Karpas-422 (cell line): ENCODE measurements at regions not wholly inside any gene's neighbourhood (a gene's known extent, or its start where the extent isn't known, plus 50 kb on each side); places are given as distances from the start of the nearest gene placed in this dataset.

Experiments
- DNase-seq: peaks from one replicate; pipeline ENCODE4 v3.0.0-alpha.2; 2015
- H2AFZ ChIP-seq: fragments of 200-600 bp; sonication (generic); 2 replicates; pipeline ENCODE4 v1.6.1; 2014; ENCODE audit warnings: antibody characterized with exemption, low read length, mixed read lengths
- H3K27ac ChIP-seq: fragments of 200-600 bp; sonication (generic); 2 replicates; pipeline ENCODE4 v1.5.1; 2014; ENCODE audit warnings: mild to moderate bottlenecking, low read length, moderate library complexity
- H3K27me3 ChIP-seq: fragments of 200-600 bp; sonication (generic); 2 replicates; pipeline ENCODE4 v1.6.1; 2014; ENCODE audit warnings: low read length, mixed read lengths
- H3K36me3 ChIP-seq: fragments of 200-600 bp; sonication (generic); 2 replicates; pipeline ENCODE4 v1.6.1; 2014; ENCODE audit warnings: low read length, mixed read lengths; ENCODE audit not compliant: insufficient read depth
- H3K4me1 ChIP-seq: fragments of 200-600 bp; sonication (generic); 2 replicates; pipeline ENCODE4 v1.6.1; 2014; ENCODE audit warnings: mild to moderate bottlenecking, low read length, mixed read lengths
- H3K4me2 ChIP-seq: fragments of 200-600 bp; sonication (generic); 2 replicates; pipeline ENCODE4 v1.6.1; 2014; ENCODE audit warnings: low read length, low read depth, mild to moderate bottlenecking; ENCODE audit not compliant: poor library complexity, severe bottlenecking
- H3K4me3 ChIP-seq: fragments of 200-600 bp; sonication (generic); 2 replicates; pipeline ENCODE4 v1.5.1; 2014; ENCODE audit warnings: mild to moderate bottlenecking, antibody characterized with exemption, low read length, mixed read lengths
- H3K79me2 ChIP-seq: fragments of 200-600 bp; sonication (generic); 2 replicates; pipeline ENCODE4 v1.6.1; 2014; ENCODE audit warnings: mild to moderate bottlenecking, low read length, mixed read lengths
- H3K9ac ChIP-seq: fragments of 200-600 bp; sonication (generic); 2 replicates; pipeline ENCODE4 v1.6.0; 2014; ENCODE audit warnings: low read length
- H3K9me2 ChIP-seq: fragments of 200-600 bp; sonication (generic), shearing (Covaris generic); replicated peaks from 2 replicates; pipeline ENCODE4 v1.6.0; 2014; ENCODE audit warnings: mild to moderate bottlenecking, low read length, moderate library complexity; ENCODE audit not compliant: insufficient read depth
- H3K9me3 ChIP-seq: fragments of 300-700, 200-600 bp; sonication (generic); 2 replicates; pipeline ENCODE4 v1.6.1; 2014; ENCODE audit warnings: low read length, mixed read lengths
- H4K20me1 ChIP-seq: fragments of 200-600 bp; sonication (generic); 2 replicates; pipeline ENCODE4 v1.6.1; 2014; ENCODE audit warnings: mild to moderate bottlenecking, antibody characterized with exemption, low read length, low read depth; ENCODE audit not compliant: insufficient read depth

DNA sequence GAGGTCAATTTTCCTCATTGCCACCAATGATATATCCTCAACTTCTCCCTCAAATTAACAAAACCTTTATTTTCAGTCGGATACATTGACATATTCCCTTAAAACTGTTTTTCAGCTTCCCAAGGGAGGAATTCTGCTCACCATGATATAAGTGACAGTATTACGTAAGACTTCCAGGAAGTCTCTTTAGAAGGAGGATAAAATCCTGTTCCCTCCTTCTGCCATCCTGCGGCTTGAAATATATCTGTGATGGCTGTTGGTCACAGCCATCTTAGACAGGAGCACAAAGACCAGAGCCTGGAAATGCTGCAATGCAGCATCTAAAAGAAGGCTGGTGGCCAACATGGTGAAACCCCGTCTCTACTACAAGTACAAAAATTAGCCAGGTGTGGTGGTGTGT lies 270.4 kb downstream of the GPATCH2 start:
- Histone ChIP-seq H2AFZ (no peak overlapping the region), H3K4me1 (peaks cover 52% of the 10 kb centered on the region), H3K4me3 (no peak overlapping the region), H3K27me3 (no peaks in the 10 kb centered on the region), H3K27ac (no peak overlapping the region), H4K20me1 (no peaks in the 10 kb centered on the region), H3K9me2 (no peaks in the 10 kb centered on the region), H3K9me3 (no peaks in the 10 kb centered on the region), H3K79me2 (no peaks in the 10 kb centered on the region), H3K36me3 (no peaks in the 10 kb centered on the region), H3K9ac (no peak overlapping the region), H3K4me2 (no peak overlapping the region)
- no peak for DNase-seq

- Histone ChIP-seq H3K9me2 (no peaks in the 10 kb centered on the region), H4K20me1 (no peaks in the 10 kb centered on the region), H2AFZ (no peak overlapping the region), H3K9ac (no peak overlapping the region), H3K79me2 (no peaks in the 10 kb centered on the region), H3K4me3 (no peak overlapping the region), H3K4me2 (no peak overlapping the region), H3K4me1 (peaks cover 9% of the 10 kb centered on the region; the same call in 1 of the 2 replicates), H3K27ac (no peak overlapping the region), H3K27me3 (no peaks in the 10 kb centered on the region), H3K36me3 (no peaks in the 10 kb centered on the region), H3K9me3 (no peaks in the 10 kb centered on the region)
- DNase-seq: no peak
These were observed 276.0 kb downstream of the GPATCH2 start for GRCh38 chr1:217354895-217355294.

- no peak for DNase-seq
- no peak overlapping the region for H3K4me3 ChIP-seq
- H3K9ac ChIP-seq: no peak overlapping the region
- no peaks in the 10 kb centered on the region for H3K36me3 ChIP-seq
- H4K20me1 ChIP-seq: no peaks in the 10 kb centered on the region
- H3K9me2 ChIP-seq: no peaks in the 10 kb centered on the region; the same call in 1 of the 2 replicates
- no peak overlapping the region for H3K27ac ChIP-seq
- no peaks in the 10 kb centered on the region for H3K27me3 ChIP-seq
- peaks cover 36% of the 10 kb centered on the region for H3K4me1 ChIP-seq
- H2AFZ ChIP-seq: no peak overlapping the region
- H3K79me2 ChIP-seq: no peaks in the 10 kb centered on the region
- peak overlapping the region; percentile 5 for H3K4me2 ChIP-seq
- no peaks in the 10 kb centered on the region for H3K9me3 ChIP-seq
These were observed 281.8 kb downstream of the GPATCH2 start for GRCh38 chr1:217348960-217349664.

DNA sequence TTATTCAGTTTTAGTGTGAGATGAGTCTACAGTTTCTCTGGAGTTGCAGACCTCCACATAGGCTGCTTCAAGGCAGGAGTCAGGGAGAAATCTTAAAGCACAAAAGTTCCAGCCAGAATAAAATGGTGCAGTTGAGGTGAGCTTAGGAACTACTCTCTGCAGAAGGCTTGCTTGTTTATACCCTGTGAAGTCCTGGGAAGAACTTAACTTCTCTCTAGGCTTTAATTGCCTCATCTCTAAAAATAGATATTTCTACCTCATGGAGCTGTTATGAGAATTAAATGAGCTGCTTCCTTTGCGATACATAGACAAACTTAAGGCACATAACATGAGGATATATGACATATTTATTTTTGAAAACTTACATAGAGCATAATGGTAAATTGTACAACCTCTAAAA lies 286.2 kb downstream of the GPATCH2 start:
- H3K4me3 ChIP-seq: no peak overlapping the region
- H2AFZ ChIP-seq: no peak overlapping the region; the same call in 1 of the 2 replicates
- no peaks in the 10 kb centered on the region for H3K9me3 ChIP-seq
- H3K4me2 ChIP-seq: no peak overlapping the region
- no peak overlapping the region for H3K27ac ChIP-seq
- no peaks in the 10 kb centered on the region; the same call in 1 of the 2 replicates for H3K9me2 ChIP-seq
- no peaks in the 10 kb centered on the region for H3K36me3 ChIP-seq
- DNase-seq: no peak
- no peaks in the 10 kb centered on the region for H4K20me1 ChIP-seq
- H3K79me2 ChIP-seq: no peaks in the 10 kb centered on the region
- no peaks in the 10 kb centered on the region for H3K27me3 ChIP-seq
- H3K4me1 ChIP-seq: peaks cover 65% of the 10 kb centered on the region
- H3K9ac ChIP-seq: no peak overlapping the region

DNA sequence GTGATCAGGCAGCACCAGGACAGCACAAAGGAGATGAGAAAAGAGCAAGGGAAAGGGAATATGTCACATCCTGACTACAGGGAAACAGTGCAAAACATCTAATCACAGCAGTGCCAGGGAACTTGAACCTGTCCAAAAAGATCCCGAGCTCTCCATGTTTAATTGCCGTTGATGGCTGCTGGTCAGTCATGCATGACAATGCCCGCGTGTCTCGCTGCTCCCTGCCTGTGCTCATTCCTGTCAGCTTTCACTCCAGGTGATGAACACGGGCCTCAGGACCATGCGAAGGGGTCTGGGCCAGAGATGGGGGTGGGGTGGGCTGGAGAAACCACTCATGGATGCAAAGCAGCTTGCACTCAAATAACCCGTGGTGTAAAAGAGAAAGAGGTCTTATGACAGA lies 287.0 kb downstream of the GPATCH2 start:
- Histone ChIP-seq H3K27ac (no peak overlapping the region), H3K9me2 (no peaks in the 10 kb centered on the region; the same call in 1 of the 2 replicates), H3K4me1 (peaks cover 61% of the 10 kb centered on the region), H3K27me3 (no peaks in the 10 kb centered on the region), H2AFZ (no peak overlapping the region), H4K20me1 (no peaks in the 10 kb centered on the region), H3K9ac (no peak overlapping the region), H3K36me3 (no peaks in the 10 kb centered on the region), H3K79me2 (no peaks in the 10 kb centered on the region), H3K9me3 (no peaks in the 10 kb centered on the region), H3K4me3 (no peak overlapping the region), H3K4me2 (no peak overlapping the region)
- no peak for DNase-seq

DNA sequence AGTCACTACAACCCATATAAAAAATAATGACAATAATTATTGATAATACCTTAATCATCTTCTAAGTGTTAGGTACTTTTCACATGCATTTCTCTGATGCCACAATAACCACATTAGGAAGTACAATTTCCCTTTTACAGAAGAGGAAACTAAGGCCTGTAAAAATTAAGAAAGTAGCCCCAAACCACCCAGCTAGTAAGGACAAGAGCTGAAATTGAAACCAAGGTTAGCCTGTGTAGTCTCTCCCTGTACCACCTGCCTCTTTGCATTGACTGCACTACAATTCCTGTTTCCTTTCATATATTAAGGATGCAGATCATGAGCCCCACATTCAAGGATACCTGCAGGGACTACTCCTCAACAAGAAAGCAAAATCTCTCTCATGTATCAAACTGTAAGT lies 288.8 kb downstream of the GPATCH2 start:
- H3K9me3 ChIP-seq: no peaks in the 10 kb centered on the region
- peak overlapping the region; percentile 4 for H3K4me2 ChIP-seq
- no peaks in the 10 kb centered on the region for H3K36me3 ChIP-seq
- no peak overlapping the region for H3K4me3 ChIP-seq
- no peaks in the 10 kb centered on the region for H4K20me1 ChIP-seq
- DNase-seq: no peak
- no peaks in the 10 kb centered on the region for H3K79me2 ChIP-seq
- peaks cover 49% of the 10 kb centered on the region for H3K4me1 ChIP-seq
- no peak overlapping the region for H3K27ac ChIP-seq
- no peaks in the 10 kb centered on the region; the same call in 1 of the 2 replicates for H3K9me2 ChIP-seq
- no peak overlapping the region for H3K9ac ChIP-seq
- no peak overlapping the region for H2AFZ ChIP-seq
- no peaks in the 10 kb centered on the region for H3K27me3 ChIP-seq

GRCh38 chr1:217336724-217337123 lies 294.2 kb downstream of the GPATCH2 start:
- Histone ChIP-seq H3K9ac (no peak overlapping the region), H3K4me1 (peaks cover 30% of the 10 kb centered on the region), H3K36me3 (no peaks in the 10 kb centered on the region), H3K79me2 (no peaks in the 10 kb centered on the region), H4K20me1 (no peaks in the 10 kb centered on the region), H3K27ac (no peak overlapping the region), H2AFZ (no peak overlapping the region), H3K9me3 (no peaks in the 10 kb centered on the region), H3K4me3 (no peak overlapping the region), H3K9me2 (no peaks in the 10 kb centered on the region), H3K27me3 (no peaks in the 10 kb centered on the region), H3K4me2 (no peak overlapping the region)
- DNase-seq: no peak

- peaks cover 3% of the 10 kb centered on the region; the same call in 1 of the 2 replicates for H3K9me3 ChIP-seq
- no peaks in the 10 kb centered on the region for H3K9me2 ChIP-seq
- no peaks in the 10 kb centered on the region for H3K79me2 ChIP-seq
- no peaks in the 10 kb centered on the region for H3K27me3 ChIP-seq
- H3K4me3 ChIP-seq: no peak overlapping the region
- H3K36me3 ChIP-seq: no peaks in the 10 kb centered on the region; the same call in 1 of the 2 replicates
- no peak overlapping the region for H3K9ac ChIP-seq
- H4K20me1 ChIP-seq: no peaks in the 10 kb centered on the region
- peak overlapping the region; percentile 8 for H3K4me2 ChIP-seq
- H2AFZ ChIP-seq: peak overlapping the region; percentile 2; the same call in 1 of the 2 replicates
- DNase-seq: peak; percentile 93
- no peak overlapping the region for H3K27ac ChIP-seq
- H3K4me1 ChIP-seq: peaks cover 29% of the 10 kb centered on the region
These were observed 297.0 kb downstream of the GPATCH2 start for GRCh38 chr1:217333939-217334338.
